DOHH2 (cell line): ENCODE measurements at regions not wholly inside any gene's neighbourhood (a gene's known extent, or its start where the extent isn't known, plus 50 kb on each side); places are given as distances from the start of the nearest gene placed in this dataset.
A peak's percentile ranks its signal among the peaks of the same experiment; 100 is the strongest.

Source experiments
- H3F3A ChIP-seq: fragments of 200-600 bp; sonication (generic), shearing (Covaris generic); 2 replicates; pipeline ENCODE4 v1.6.0; 2016; ENCODE audit warnings: antibody characterized with exemption, mild to moderate bottlenecking; ENCODE audit not compliant: control insufficient read depth, insufficient read depth
- H3K27ac ChIP-seq: fragments of 200-600 bp; sonication (generic); 2 replicates; pipeline ENCODE4 v1.5.1; 2014; ENCODE audit warnings: low read depth, mild to moderate bottlenecking, low read length, moderate library complexity
- H3K27me3 ChIP-seq: fragments of 200-600 bp; sonication (generic); 2 replicates; pipeline ENCODE4 v1.6.1; 2014; ENCODE audit warnings: mild to moderate bottlenecking, low read length, mixed read lengths; ENCODE audit not compliant: control insufficient read depth
- H3K36me3 ChIP-seq: fragments of 200-600 bp; sonication (generic); 2 replicates; pipeline ENCODE4 v1.6.1; 2014; ENCODE audit warnings: mild to moderate bottlenecking, low read length, moderate library complexity, mixed read lengths; ENCODE audit not compliant: control insufficient read depth
- H3K4me1 ChIP-seq: fragments of 200-600 bp; sonication (generic); 2 replicates; pipeline ENCODE4 v1.6.1; 2014; ENCODE audit warnings: mild to moderate bottlenecking, low read length, mixed read lengths; ENCODE audit not compliant: control insufficient read depth
- H3K4me2 ChIP-seq: fragments of 200-600 bp; sonication (generic); 2 replicates; pipeline ENCODE4 v1.6.0; 2014; ENCODE audit warnings: mild to moderate bottlenecking, low read length, moderate library complexity
- H3K4me3 ChIP-seq: fragments of 200-600 bp; sonication (generic); 2 replicates; pipeline ENCODE4 v1.5.1; 2014; ENCODE audit warnings: mild to moderate bottlenecking, low read length, mixed read lengths
- H3K79me2 ChIP-seq: fragments of 200-600 bp; sonication (generic); 2 replicates; pipeline ENCODE4 v1.6.1; 2014; ENCODE audit warnings: mild to moderate bottlenecking, low read length, mixed read lengths; ENCODE audit not compliant: control insufficient read depth
- H3K9me2 ChIP-seq: fragments of 200-600 bp; sonication (generic); replicated peaks from 2 replicates; pipeline ENCODE4 v1.6.1; 2014; ENCODE audit warnings: mild to moderate bottlenecking, low read length, mixed read lengths; ENCODE audit not compliant: control insufficient read depth
- H3K9me3 ChIP-seq: fragments of 200-600 bp; sonication (generic); 2 replicates; pipeline ENCODE4 v1.6.1; 2014; ENCODE audit warnings: antibody characterized with exemption, low read length, mixed read lengths; ENCODE audit not compliant: control insufficient read depth, insufficient read depth
- H4K20me1 ChIP-seq: fragments of 200-600 bp; sonication (generic); 2 replicates; pipeline ENCODE4 v1.6.0; 2014; ENCODE audit warnings: low read depth, mild to moderate bottlenecking, antibody characterized with exemption, low read length, moderate library complexity; ENCODE audit not compliant: control insufficient read depth, insufficient read depth
- EZH2phosphoT487 ChIP-seq: fragments of 200-600 bp; sonication (generic); IDR thresholded peaks from 2 replicates; pipeline ENCODE4 v1.6.1; 2017; ENCODE audit warnings: borderline replicate concordance, mild to moderate bottlenecking, antibody characterized with exemption, low read length, moderate library complexity, mixed read lengths
- TF ChIP-seq, protein P1 (sequence below): fragments of 200-600 bp; sonication (generic); IDR thresholded peaks from one replicate; pipeline ENCODE4 v1.5.1; 2014; ENCODE audit warnings: antibody characterized with exemption, mild to moderate bottlenecking, low read depth, low read length; ENCODE audit not compliant: poor library complexity, severe bottlenecking

- no peaks in the 10 kb centered on the region for H3K9me3 ChIP-seq
- H3K27ac ChIP-seq, result no peak overlapping the region
- no peaks in the 10 kb centered on the region for H3K79me2 ChIP-seq
- H3K4me1 ChIP-seq, result no peaks in the 10 kb centered on the region
- H3K4me2 ChIP-seq, result no peak overlapping the region
- TF ChIP-seq EZH2phosphoT487, result no peak
- TF ChIP-seq, protein P1, sequence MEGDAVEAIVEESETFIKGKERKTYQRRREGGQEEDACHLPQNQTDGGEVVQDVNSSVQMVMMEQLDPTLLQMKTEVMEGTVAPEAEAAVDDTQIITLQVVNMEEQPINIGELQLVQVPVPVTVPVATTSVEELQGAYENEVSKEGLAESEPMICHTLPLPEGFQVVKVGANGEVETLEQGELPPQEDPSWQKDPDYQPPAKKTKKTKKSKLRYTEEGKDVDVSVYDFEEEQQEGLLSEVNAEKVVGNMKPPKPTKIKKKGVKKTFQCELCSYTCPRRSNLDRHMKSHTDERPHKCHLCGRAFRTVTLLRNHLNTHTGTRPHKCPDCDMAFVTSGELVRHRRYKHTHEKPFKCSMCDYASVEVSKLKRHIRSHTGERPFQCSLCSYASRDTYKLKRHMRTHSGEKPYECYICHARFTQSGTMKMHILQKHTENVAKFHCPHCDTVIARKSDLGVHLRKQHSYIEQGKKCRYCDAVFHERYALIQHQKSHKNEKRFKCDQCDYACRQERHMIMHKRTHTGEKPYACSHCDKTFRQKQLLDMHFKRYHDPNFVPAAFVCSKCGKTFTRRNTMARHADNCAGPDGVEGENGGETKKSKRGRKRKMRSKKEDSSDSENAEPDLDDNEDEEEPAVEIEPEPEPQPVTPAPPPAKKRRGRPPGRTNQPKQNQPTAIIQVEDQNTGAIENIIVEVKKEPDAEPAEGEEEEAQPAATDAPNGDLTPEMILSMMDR, result no peak
- H4K20me1 ChIP-seq, result no peaks in the 10 kb centered on the region
- H3K9me2 ChIP-seq, result no peaks in the 10 kb centered on the region
- H3K36me3 ChIP-seq, result no peaks in the 10 kb centered on the region
- no peaks in the 10 kb centered on the region for H3K27me3 ChIP-seq
- H3K4me3 ChIP-seq, result no peak overlapping the region
- no peaks in the 10 kb centered on the region for H3F3A ChIP-seq
Measured at GRCh38 chr5:164861610-164862009, 1356.2 kb downstream of the MAT2B start.

- Histone ChIP-seq H4K20me1 (no peaks in the 10 kb centered on the region), H3K4me1 (peaks cover 9% of the 10 kb centered on the region), H3K79me2 (no peaks in the 10 kb centered on the region), H3K27me3 (no peaks in the 10 kb centered on the region), H3K4me2 (peak overlapping the region; percentile 48), H3K4me3 (0 out of 2 replicates have a peak overlapping the region, but pooled peaks have one; percentile 30), H3F3A (no peaks in the 10 kb centered on the region), H3K9me2 (no peaks in the 10 kb centered on the region), H3K27ac (no peak overlapping the region; the same call in 1 of the 2 replicates), H3K9me3 (no peaks in the 10 kb centered on the region), H3K36me3 (no peaks in the 10 kb centered on the region)
- no peak for TF ChIP-seq EZH2phosphoT487
- TF ChIP-seq, protein P1, result no peak
Measured at GRCh38 chr5:164868761-164869160, 1363.3 kb downstream of the MAT2B start.

GRCh38 chr5:164869325-164869724, 1363.9 kb downstream of the MAT2B start:
- TF ChIP-seq, protein P1, result no peak
- Histone ChIP-seq H4K20me1 (no peaks in the 10 kb centered on the region), H3K4me1 (peaks cover 9% of the 10 kb centered on the region), H3K27ac (no peak overlapping the region; the same call in 1 of the 2 replicates), H3K27me3 (no peaks in the 10 kb centered on the region), H3K9me3 (no peaks in the 10 kb centered on the region), H3K36me3 (no peaks in the 10 kb centered on the region), H3F3A (no peaks in the 10 kb centered on the region), H3K4me2 (peak overlapping the region; percentile 48), H3K4me3 (no peak overlapping the region), H3K79me2 (no peaks in the 10 kb centered on the region), H3K9me2 (no peaks in the 10 kb centered on the region)

DNA sequence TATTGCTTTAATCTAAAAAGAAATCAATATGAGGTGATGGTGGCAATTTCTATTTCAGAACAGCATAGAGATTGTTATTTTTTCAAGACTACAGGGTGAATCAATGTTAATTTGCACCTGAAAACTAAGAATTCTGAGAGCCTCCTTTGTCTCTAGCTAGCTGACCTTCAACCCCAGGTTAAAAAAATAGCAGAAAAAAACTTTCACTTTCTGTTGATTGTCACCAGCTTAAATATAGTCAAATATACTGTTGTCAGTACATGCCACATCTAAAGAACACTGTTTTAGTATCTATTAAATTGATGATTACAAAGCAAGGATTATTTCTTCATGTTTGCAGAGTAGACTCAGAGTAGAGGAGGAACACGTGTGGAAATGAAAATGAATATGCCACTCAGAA, 1371.4 kb downstream of the MAT2B start:
- H3K27me3 ChIP-seq, result no peaks in the 10 kb centered on the region
- no peaks in the 10 kb centered on the region for H3K36me3 ChIP-seq
- TF ChIP-seq EZH2phosphoT487, result no peak
- TF ChIP-seq, protein P1, result no peak
- no peaks in the 10 kb centered on the region for H3K79me2 ChIP-seq
- H3K4me2 ChIP-seq, result no peak overlapping the region
- H3K4me1 ChIP-seq, result no peaks in the 10 kb centered on the region
- no peaks in the 10 kb centered on the region for H3K9me2 ChIP-seq
- no peak overlapping the region for H3K4me3 ChIP-seq
- H4K20me1 ChIP-seq, result no peaks in the 10 kb centered on the region
- no peaks in the 10 kb centered on the region; the same call in 1 of the 2 replicates for H3K9me3 ChIP-seq
- no peaks in the 10 kb centered on the region for H3F3A ChIP-seq
- no peak overlapping the region for H3K27ac ChIP-seq
